Fibroblast of skin of left biceps (primary cell): ENCODE measurements at regions not wholly inside any gene's neighbourhood (a gene's known extent, or its start where the extent isn't known, plus 50 kb on each side); places are given as distances from the start of the nearest gene placed in this dataset.
"Not testable (repeated sequence)": the region's sequence is repeated elsewhere in the genome, so short reads cannot be mapped to it uniquely, and the experiment has no call there.

Experiments
- DNase-seq, 2 experiments: peaks; one replicate each; pipeline ENCODE4 v3.0.0-alpha.2; 2013; ENCODE audit warnings: low read depth in 2 of 2

DNA sequence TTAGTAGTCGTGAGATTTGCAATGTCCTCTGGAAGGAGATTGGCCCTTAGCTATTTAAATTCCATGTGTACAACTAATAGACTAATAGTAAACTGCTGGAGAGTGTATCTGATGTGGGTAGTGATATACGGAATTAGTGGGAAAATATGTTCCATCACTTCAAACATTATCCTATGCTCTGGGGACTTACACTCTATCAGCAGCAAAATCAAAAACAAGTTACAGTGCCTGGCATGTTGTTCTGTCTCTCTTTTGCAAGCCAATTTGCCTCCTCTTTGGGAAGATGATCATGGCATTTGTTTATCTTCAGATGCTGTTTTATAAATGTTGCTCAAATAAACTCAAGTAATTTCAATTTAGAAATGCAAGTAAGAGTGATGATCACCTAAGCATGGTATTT lies 311.9 kb upstream of the ACO1 start:
- no peak for DNase-seq

DNA sequence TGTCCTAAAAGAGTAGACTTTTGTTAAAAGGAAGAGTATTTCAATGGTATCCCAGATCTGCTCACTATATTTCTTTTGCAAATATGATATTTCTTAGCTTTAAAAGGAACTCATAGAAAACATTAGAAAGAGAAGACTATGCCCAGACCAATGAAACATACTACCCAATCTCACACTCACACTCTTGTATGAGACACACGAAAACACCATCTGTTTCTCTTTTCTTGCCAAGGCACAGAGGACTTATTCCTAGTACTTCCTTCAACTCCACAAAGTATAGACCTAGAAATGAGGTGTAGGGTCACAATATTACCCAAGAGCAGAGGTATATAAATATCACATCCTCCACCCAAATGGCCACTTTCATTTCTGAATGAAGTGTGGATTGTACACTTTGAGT lies 292.4 kb upstream of the ACO1 start:
- no peak for DNase-seq

DNA sequence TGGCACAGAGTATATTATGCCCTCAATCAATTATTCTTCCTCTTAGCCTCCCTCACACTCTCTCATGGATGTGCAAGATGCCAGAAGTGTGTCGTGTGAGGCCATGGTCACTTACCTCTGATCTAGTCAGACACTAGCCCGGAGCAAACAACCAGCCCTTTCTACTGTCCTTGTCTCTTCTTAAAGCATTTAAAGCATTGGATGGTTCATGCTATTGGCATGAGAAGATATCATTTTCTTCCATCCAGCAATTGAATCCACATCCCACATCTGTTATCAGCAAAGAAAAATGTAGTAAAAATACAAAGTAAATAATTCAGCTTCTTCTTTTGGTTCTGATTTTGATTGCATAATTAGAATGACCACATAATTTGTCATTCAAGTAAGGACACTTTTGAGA lies 267.2 kb upstream of the ACO1 start:
- DNase-seq = no peak

DNA sequence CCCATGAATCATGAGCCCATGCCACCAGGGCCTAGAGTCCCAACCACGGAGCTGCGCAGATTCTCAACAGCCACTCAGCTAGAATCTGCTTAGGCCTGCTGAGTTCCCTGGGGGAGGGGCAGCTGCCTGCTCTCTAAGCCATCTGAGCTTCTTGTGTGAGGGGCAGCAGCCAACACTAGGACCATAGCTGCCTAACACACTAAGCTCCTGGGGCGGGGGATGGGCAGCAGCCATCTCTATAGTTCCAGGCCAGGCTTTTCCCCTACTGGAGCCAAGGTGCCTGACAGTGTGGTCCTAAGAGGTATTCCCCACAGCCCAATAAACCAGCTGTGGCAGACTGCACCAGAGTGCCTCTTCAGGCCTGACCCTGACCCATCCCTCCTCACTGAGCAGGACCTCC lies 255.9 kb upstream of the ACO1 start:
- DNase-seq = no peak

DNA sequence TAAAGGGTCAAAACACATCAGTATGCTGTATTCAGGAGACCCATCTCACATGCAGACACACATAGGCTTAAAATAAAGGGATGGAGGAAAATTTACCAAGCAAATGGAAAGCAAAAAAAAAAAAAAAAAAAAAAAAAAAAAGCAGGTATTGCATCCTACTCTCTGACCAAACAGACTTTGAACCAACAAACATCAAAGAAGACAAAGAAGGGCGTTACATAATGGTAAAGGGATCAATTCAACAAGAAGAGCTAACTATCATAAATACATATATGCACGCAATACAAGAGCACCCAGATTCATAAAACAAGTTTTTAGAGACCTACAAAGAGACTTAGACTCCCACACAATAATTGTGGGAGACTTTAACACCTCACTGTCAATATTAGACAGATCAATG lies 253.7 kb upstream of the ACO1 start:
- DNase-seq = not testable (repeated sequence)

DNA sequence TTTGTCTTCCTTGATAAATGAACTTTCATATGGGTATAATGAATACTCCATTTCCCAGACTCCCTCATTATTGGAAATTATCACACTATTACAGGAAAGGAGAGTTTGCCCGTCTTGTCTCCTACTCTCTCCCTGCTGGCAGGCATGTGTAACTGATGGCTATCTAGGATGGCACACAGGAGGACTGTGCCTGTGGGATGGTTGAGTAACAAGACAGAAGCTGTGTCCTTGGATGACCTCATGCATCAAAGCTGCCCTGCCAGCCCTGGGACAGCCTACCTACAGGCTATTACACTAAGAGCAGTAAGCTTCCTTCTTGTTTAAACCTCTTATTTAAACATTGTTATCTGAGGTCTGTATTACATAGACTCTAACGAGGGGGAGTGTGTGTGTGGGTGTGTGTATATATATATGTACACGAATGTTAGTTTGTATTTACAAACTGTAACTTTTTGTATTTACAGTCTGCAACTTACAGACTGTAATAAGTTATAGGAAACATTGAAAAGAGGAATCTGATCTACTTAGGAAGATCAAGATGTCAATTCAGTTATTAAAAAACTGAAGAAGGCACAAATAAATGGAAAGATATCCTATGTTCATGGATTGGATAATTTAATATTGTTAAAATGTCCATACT lies 247.6 kb upstream of the ACO1 start:
- DNase-seq = no peak

DNA sequence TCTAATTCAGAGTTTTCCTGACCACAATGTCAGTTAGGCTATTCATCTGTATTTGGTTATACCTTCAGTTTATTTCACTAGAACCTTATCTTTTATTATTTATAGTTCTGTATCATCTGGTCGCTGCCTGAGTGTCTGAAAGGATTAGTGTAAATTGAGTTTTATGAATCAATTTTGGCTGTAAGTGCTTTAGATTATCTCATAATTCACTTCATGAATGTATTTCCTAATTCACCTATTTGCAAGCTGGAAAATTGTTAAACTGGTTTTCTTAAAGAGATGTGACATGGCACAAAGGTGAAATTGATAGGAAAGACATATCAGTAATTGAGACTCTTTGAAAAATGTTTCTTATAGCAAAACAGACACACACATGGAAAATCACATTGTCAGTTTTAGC lies 242.4 kb upstream of the ACO1 start:
- DNase-seq = no peak

DNA sequence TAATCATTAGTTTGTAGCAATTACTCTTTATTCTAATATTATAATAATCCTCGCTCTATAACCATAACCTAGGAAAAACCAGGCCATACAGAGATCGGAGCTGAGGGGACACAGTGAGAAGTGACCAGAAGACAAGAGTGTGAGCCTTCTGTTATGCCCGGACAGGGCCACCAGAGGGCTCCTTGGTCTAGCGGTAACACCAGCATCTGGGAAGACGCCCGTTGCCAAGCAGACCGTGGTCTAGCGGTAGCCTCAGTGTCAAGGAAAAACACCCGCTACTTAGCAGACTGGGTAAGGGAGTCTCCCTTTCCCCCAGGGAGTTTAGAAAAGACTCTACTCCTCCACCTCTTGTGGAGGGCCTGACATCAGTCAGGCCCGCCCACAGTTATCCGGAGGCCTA lies 235.9 kb upstream of the ACO1 start:
- DNase-seq = not testable (repeated sequence)

DNA sequence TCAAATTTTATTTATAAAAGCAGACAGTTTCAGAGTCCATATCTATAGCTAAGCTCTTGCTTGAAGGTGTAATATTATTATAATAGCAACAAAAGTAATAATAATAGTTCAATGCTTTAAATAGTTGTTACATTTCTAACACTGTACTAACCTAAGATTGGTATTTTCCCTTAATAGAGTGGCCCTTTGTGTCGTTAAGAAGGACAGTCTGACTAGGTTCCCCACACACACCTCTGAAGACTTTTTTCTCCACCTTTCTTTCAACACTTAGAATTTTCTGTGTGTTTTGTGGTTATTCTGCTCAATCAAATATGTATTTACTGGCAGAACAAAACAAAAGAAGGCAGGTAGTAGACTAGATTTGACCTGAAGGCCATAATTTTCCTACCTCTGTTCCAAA lies 223.2 kb upstream of the ACO1 start:
- no peak for DNase-seq

DNA sequence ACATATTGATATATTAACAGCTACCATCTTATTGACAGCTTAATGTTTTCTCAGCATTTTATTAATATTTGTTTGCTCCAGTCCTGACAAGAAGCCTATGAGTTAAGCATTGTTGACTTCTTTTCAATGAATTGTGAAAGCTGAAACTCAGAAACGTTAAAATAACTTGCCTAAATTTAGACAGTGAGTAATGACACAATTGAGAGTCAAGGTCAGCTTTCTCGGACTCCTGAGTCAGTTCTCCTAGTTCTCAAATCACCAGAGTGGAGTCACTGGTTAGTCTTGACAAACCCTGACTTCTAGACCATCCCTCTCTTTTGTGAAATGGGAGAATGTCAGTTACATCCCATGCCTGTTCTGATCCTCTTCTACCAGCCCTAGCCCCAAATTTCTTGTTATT lies 222.7 kb upstream of the ACO1 start:
- DNase-seq = no peak

DNA sequence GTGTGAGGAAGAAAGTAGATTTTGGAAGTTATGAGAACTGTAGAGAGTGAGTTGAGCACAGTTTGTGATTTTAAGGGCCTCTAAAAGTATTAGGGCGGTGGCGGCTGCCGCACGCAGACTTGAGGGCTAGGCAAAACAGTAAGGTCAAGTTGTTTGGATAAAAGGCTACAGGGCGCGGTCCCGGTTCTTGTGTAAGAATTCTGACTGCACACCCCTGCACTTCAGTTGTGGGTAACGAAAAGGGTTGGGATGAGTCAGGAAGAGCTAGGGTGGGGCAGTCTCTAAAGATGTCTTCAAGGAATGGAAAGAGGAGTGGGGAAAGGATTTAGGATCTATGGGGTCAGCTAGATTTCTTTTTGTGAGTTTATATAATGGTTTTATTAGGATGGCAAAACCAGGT lies 218.1 kb upstream of the ACO1 start:
- not testable (repeated sequence) for DNase-seq

DNA sequence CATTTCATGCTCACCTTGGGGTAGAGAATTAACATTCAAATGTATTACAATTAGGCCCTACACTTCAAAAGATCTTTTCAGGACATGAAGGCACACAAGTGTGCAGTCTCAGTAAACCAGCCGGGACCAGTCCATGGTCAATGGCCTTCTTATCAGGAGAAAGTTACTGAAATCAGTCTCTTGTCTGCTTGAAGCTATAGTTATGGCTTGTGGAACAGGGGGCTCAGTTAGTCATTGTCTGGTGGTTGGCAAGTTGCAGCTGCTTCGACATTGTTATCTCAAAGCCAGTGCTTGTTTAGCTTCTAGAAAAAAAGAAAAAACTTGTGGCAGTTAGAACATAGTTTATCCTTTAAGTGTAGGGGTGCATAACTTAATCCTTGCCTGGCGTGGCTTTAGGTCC lies 213.1 kb upstream of the ACO1 start:
- DNase-seq = no peak

DNA sequence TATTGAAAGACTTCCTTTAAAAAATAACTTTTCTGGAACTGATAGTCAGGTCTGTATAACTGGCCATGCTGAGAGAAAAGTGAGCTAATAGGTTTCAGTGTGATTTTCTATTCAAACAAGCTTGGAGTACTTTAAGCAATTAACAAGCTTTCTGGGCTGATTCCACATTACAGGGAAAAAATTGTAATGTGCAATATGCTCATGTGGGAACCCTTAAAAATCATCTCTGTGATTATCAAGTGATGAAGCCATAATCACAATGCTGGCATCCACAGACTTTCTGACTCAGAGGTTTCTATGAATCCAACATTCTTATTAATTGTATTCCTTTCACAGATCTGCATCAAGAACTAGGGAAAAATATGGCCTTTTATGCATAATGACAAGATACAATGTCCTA lies 212.2 kb upstream of the ACO1 start:
- DNase-seq = no peak

DNA sequence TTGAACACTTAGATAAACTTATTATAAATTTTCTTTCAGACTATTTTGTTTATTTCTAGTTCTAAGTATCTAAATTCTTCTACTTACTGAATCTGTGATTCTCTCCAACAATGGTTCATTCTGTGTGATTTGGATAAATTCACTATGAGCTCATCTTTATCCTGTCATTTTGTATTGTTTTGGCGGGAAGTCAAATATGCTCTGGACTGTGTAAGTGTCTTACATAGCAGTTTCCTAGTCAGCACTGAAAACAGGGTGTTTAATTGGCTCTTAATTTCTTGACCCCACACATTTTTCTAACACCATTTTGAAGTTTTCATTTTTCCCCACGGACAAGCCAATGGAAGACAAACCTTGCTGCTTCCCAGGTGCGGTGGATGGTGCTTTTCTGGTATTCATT lies 207.0 kb upstream of the ACO1 start:
- no peak for DNase-seq

DNA sequence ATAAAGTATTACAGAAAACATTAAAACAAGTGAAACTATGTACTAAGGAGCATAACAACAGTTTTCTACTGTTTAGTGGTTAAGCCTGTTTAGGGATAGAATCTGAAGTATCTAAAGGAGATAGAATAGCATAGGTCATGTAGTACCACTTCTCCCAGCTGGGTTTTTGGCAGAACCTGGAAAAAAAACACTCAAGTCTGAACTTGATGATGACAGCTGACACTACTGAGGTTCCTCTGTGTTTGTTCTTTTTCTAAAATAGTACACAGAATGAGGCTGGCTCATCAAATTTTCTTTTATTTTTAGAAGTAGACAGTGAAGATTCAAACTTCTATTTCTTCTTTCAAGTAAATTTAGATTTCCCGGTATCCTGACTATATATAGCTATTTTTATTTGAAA lies 203.8 kb upstream of the ACO1 start:
- DNase-seq = no peak

DNA sequence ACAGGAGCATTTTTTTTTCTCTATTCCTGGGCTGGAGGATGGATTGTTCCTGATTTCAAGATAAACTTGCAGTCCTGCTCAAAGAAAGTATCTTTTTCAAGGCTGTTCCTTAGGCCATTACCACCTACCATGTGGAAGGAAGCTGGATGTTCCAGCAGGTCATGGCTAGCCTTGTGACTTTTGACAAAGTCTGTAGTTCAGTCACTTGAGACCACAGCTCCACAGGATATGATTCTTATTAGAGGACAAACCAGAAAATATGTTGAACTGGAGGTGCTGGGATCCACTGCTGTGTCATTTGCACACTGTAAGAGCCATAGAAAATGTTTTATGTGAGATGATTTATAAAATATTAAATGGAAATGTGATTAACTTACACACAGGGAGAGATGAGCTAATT lies 184.2 kb upstream of the ACO1 start:
- no peak for DNase-seq

DNA sequence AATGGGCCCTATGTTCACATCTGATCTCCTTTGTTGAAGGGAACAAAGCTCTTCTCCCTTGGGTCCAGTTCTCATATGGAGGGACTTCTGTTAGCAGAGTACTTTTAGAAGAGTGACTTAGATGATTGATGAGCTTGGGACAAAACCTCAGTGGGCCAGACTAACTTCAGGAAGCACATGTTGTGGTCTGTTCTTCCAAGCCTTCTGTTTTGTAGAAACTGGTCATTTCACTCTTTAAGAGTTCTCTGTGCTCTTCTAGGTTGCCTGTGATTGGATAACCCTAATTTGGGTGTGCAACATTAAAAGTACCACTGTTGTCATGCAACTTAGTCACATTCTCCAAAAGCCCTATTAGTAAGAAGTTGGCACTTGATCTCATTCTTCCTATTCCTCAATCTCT lies 183.5 kb upstream of the ACO1 start:
- no peak for DNase-seq

DNA sequence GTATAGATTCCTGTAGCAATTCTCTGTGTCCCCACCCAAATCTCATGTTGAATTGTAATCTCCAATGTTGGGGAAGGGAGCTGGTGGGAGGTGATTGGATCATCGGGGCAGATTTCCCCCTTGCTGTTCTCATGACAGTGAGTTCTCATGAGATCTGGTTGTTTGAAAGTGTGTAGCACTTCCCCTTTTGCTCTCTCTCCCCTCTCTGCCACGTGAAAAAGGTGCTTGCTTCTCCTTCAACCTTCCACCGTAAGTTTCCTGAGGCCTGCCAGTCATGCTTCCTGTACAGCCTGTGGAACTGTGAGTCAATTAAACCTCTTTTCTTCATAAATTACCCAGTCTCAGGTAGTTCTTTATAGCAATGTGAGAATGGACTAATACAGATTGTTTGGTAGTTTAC lies 175.3 kb upstream of the ACO1 start:
- DNase-seq = not testable (repeated sequence)

DNA sequence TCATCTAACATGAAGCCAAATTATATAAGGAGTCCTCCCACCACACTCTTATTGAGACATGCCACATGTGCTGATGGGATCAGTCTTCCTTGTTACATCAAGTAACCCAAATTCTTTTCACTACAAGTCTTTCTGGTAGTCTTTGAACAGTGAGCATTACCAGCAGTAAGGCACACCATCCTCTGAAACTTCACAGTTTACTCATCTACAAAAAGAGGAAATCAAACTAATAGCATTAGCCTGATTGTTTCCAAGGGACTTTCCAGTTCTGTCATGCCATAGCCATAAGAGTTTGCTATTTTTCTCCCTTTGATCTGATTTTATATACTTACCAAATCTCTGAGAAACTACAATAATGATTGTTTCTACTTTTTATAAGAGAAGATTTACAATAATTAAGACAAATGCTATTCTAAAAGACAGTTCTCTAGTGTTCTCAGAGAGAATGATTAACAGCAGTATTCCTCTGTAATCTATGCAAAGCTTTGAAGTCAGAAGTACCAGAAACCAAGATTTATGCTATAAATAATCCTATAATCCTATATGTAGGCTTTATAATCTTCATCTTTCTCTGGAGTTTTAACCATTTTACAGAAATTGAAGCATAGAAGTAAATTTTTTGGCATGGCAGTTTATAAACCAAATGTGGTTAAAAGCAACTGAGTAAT lies 166.2 kb upstream of the ACO1 start:
- DNase-seq = no peak

DNA sequence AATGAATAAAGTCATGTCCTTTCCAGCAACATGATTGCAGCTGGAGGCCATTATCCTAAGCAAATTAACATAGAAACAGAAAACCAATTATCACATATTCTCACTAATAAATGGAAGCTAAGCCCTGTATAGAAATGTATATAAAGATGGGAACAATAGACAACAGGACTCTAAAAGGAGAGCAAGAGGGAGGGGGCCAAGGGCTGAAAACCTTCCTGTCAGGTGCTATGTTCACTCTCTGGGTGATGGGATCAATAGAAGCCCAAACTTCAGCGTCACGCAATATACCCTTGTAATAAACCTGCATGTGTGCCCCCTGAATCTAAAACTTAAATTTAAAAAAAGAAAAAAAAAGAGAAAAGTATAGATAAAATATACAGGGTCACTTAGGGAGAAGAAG lies 163.7 kb upstream of the ACO1 start:
- no peak for DNase-seq

DNA sequence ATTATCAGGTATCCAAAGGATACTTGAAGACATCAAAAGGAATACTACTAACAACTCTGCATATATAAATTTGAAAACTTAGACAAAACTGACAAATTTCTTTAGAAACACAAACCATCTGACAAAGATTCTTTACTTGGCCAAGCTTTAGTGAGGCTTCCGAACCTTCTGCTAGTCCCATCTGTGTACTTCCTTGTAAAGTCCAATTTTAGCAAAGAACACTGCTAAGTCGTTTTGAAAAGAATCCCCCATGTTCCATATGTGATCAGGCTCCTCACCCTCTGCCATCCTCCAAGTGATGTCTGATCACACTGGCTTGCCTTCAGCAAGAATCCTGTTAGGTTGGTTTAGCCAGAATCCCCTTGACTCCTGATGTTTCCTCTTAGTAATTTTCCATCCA lies 150.0 kb upstream of the ACO1 start:
- DNase-seq = no peak

DNA sequence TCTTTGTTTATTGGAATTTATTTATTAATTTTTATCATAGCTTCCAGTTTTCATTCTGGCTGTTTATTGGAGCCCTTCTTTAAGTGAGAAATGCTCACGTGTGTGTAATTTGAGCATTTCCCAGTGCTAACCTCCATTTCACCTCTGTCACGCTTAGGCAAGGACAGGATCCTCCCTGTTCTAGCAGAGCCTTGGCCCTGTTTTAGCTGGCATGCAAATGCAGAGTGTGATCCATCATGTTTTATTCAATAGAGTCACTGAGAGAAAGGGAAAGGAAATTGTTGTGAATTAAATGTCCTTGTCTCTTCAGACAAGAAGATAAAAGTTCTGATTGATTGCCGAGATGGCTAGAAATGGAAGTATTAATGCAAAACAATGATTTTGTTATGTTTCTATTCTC lies 137.3 kb upstream of the ACO1 start:
- no peak for DNase-seq

DNA sequence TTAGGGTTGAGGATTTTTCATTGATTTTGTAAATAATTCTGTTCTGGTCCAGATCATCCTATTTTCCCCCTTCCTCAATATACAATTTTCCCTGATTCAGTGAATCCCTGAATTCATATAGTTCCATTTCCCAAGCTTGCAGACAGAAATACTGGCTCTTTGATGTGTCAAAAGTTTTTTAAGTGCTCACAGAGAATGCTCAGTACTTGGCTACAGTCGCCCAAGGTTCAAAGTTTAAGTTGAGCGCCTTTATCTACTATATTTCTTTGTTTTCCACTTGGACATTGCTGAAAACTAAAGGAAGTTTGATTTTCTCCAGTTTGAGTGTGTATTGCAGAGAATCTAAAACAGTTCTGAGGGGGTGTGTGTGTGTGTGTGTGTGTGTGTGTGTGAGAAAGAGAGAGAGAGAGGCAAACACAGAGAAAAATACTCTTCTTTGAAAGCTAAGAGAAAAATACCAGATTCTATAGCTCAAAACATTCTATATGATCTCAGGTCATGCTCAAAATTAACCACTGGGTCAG lies 136.2 kb upstream of the ACO1 start:
- no peak for DNase-seq

DNA sequence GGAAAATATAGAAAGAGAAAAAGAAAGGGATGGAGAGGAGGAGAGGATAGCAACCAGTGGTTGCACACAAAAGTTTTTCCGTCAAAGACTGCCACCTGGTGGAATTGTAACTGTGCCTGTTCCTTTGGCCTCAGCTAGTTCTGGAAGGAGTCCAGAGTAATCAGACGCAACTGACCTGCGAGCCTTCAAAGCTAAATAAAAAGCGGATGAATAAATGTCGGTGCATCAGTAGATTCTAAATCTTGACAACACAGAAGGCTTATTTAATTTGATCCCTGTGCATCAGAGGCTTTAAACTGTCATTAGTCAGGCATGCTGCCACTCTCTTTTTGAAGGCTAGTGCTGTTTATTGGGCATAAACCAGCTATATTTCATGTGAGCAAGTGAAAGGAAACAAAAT lies 132.9 kb upstream of the ACO1 start:
- DNase-seq = peak in 1 of 2 experiments; percentile 1
